ENCODE measurements at regions not wholly inside any gene's neighbourhood (a gene's known extent, or its start where the extent isn't known, plus 50 kb on each side); places are given as distances from the start of the nearest gene placed in this dataset.

- Histone ChIP-seq H3K27me3 (no peaks in the 10 kb centered on the region), H3K27ac (no peak overlapping the region), H3K4me3 (no peak overlapping the region), H3K36me3 (no peaks in the 10 kb centered on the region), H3K9me3 (peaks cover 0 to 6% (median 0%) of the 10 kb centered on the region in 3 donors), H3K4me1 (no peaks in the 10 kb centered on the region)
- no peak for TF ChIP-seq CTCF (IDR thresholded peaks at IDR 0.05)
- TF ChIP-seq POLR2A (IDR thresholded peaks at IDR 0.05): no peak
- intact Hi-C loops (cut with DNase I): no loop called here
- whole genome bisulfite sequencing, 2 donors: 41 to 55% methylated on average over 4 of the region's 4 CpGs
- DNase-seq: no peak
These were observed 1882.9 kb downstream of the NCAM2 start for GRCh38 chr21:22881131-22881530.

GRCh38 chr21:22885079-22885478 is 1886.9 kb downstream of the NCAM2 start:
- Histone ChIP-seq H3K27me3 (no peaks in the 10 kb centered on the region), H3K4me1 (no peaks in the 10 kb centered on the region), H3K27ac (no peak overlapping the region), H3K9me3 (no peaks in the 10 kb centered on the region), H3K4me3 (no peak overlapping the region), H3K36me3 (no peaks in the 10 kb centered on the region)
- no peak for TF ChIP-seq CTCF (IDR thresholded peaks at IDR 0.05)
- TF ChIP-seq POLR2A (IDR thresholded peaks at IDR 0.05): no peak
- DNase-seq: no peak
- intact Hi-C loops (cut with DNase I): no loop called here
- 47 to 50% methylated on average over 4 of the region's 4 CpGs for WGBS, 2 donors

GRCh38 chr21:22885614-22886013 is 1887.4 kb downstream of the NCAM2 start:
- no peak for TF ChIP-seq CTCF (IDR thresholded peaks at IDR 0.05)
- TF ChIP-seq POLR2A (IDR thresholded peaks at IDR 0.05): no peak
- Histone ChIP-seq H3K9me3 (no peaks in the 10 kb centered on the region), H3K4me3 (no peak overlapping the region), H3K27me3 (no peaks in the 10 kb centered on the region), H3K27ac (no peak overlapping the region), H3K4me1 (no peaks in the 10 kb centered on the region), H3K36me3 (no peaks in the 10 kb centered on the region)
- DNase-seq: no peak
- intact Hi-C loops (cut with DNase I): no loop called here

- Histone ChIP-seq H3K27ac (no peak overlapping the region), H3K36me3 (no peaks in the 10 kb centered on the region), H3K9me3 (no peaks in the 10 kb centered on the region), H3K4me3 (no peak overlapping the region), H3K27me3 (no peaks in the 10 kb centered on the region), H3K4me1 (no peaks in the 10 kb centered on the region)
- 51 to 68% methylated on average over 2 of the region's 2 CpGs for WGBS, 2 donors
- TF ChIP-seq CTCF (IDR thresholded peaks at IDR 0.05): no peak
- intact Hi-C loops (cut with DNase I): no loop called here
- no peak for DNase-seq
These were observed 1891.2 kb downstream of the NCAM2 start for GRCh38 chr21:22889445-22889844.

GRCh38 chr21:22890656-22891055 is 1892.4 kb downstream of the NCAM2 start:
- no peak overlapping the region for H3K4me3 ChIP-seq
- H3K36me3 ChIP-seq: no peaks in the 10 kb centered on the region
- DNase-seq: no peak
- H3K27ac ChIP-seq: no peak overlapping the region
- TF ChIP-seq POLR2A (IDR thresholded peaks at IDR 0.05) (no peak), CTCF (IDR thresholded peaks at IDR 0.05) (no peak)
- 61 to 67% methylated on average over 2 of the region's 2 CpGs for WGBS, 2 donors
- intact Hi-C loops (cut with DNase I): no loop called here
- no peaks in the 10 kb centered on the region for H3K9me3 ChIP-seq
- H3K4me1 ChIP-seq: no peaks in the 10 kb centered on the region
- no peaks in the 10 kb centered on the region for H3K27me3 ChIP-seq
